ENCODE measurements at regions not wholly inside any gene's neighbourhood (a gene's known extent, or its start where the extent isn't known, plus 50 kb on each side); places are given as distances from the start of the nearest gene placed in this dataset.

DNA sequence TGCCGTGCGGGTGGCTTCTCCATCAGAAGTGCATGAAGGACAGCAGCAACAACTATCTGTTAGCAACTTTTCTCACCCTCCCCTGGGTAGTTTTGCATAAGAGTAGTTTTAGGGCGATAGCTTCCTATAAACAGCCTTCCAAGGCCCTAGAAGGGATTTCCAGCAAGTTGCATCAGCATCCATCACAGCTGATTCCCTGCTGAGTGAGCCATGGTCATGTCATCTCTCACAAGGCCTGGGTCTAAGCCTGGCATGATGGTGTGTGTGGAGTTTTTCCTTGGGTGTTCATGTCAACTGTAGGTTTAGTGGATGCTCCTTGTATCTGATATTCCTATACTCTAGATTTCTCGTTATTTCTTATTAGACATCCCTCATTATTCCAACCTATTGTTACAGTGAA is 2324.7 kb upstream of the AGA start:
- TF ChIP-seq POLR2A (IDR thresholded peaks at IDR 0.05) = no peak
- TF ChIP-seq, protein P1, sequence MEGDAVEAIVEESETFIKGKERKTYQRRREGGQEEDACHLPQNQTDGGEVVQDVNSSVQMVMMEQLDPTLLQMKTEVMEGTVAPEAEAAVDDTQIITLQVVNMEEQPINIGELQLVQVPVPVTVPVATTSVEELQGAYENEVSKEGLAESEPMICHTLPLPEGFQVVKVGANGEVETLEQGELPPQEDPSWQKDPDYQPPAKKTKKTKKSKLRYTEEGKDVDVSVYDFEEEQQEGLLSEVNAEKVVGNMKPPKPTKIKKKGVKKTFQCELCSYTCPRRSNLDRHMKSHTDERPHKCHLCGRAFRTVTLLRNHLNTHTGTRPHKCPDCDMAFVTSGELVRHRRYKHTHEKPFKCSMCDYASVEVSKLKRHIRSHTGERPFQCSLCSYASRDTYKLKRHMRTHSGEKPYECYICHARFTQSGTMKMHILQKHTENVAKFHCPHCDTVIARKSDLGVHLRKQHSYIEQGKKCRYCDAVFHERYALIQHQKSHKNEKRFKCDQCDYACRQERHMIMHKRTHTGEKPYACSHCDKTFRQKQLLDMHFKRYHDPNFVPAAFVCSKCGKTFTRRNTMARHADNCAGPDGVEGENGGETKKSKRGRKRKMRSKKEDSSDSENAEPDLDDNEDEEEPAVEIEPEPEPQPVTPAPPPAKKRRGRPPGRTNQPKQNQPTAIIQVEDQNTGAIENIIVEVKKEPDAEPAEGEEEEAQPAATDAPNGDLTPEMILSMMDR (IDR thresholded peaks at IDR 0.05) = no peak
- intact Hi-C loops (cut with DNase I; ENCODE audit: low total_unique reads) = no loop called here
- H3K4me3 ChIP-seq (ENCODE audit: low read depth, poor library complexity, severe bottlenecking) = no peak overlapping the region
- WGBS, 2 donors = 84 to 86% methylated on average over 4 of the region's 4 CpGs
- no peak for DNase-seq (ENCODE audit: low spot score in 2 of 2)

DNA sequence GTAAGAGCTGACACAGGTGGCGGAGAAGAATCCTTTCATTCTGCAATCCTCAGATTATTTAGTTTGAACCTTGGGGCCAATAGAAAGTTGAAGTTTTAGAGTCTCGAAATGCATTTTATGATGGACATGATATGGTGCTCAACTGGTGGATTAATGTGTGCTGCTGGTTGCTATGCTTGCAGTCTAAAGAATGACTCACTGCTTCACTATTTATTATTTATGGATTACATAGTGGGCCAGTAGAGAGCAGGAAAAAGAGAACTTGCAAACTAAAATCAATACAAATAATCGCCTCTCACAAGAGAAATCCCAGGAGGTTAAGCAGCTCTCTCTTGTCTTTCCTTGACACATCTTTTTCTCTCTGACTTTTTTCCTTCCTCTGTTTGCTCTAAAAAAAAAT is 2326.8 kb upstream of the AGA start:
- intact Hi-C loops (cut with DNase I; ENCODE audit: low total_unique reads) = no loop called here
- TF ChIP-seq, protein P1 (IDR thresholded peaks at IDR 0.05) = no peak
- TF ChIP-seq POLR2A (IDR thresholded peaks at IDR 0.05) = no peak
- DNase-seq (ENCODE audit: low spot score in 2 of 2) = no peak
- no peak overlapping the region for H3K4me3 ChIP-seq (ENCODE audit: low read depth, poor library complexity, severe bottlenecking)
- 85 to 90% methylated on average over 3 of the region's 3 CpGs for WGBS, 2 donors

DNA sequence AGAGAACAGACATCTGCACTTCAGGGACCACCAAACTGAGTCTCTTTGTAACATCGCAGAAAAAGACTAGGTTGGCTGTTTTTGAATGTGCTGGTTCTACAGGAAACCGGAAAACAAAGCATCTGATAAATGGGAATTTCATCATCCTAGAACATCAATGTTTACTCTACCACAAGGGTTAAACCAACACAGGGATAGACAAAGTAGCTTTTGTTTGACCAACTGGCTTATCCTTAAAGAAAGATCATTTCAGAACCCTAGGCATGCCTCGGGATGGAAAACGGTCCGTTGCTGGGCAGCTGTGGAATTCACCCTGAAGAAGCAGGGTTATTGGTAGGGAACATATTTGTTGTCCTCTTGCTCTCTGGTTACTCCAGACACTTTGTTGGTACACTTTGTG is 2355.5 kb upstream of the AGA start:
- TF ChIP-seq, protein P1 (IDR thresholded peaks at IDR 0.05) = no peak
- TF ChIP-seq POLR2A (IDR thresholded peaks at IDR 0.05) = no peak
- DNase-seq (ENCODE audit: low spot score in 2 of 2) = no peak
- intact Hi-C loops (cut with DNase I; ENCODE audit: low total_unique reads) = no loop called here
- WGBS, 2 donors = 83 to 93% methylated on average over 5 of the region's 5 CpGs
- no peak overlapping the region for H3K4me3 ChIP-seq (ENCODE audit: low read depth, poor library complexity, severe bottlenecking)

DNA sequence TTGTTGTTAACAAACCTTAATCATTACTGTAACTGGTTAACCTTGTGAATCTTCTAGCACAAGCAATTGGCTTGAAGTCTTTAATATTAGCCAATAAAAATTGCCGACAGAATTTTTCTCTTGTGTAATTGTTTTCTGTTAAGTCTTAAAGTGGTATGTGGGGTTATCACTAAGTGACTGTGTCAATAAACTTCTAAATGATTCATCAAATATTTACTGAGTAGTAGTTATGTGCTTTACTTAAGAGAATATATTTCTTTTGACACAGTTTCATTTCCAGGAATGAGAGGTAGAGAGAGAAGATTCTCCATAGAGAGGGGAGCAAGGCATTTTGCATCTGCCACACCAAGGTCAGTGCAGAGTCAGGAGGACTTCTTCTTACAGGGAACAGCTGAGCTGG is 2361.6 kb upstream of the AGA start:
- TF ChIP-seq POLR2A (IDR thresholded peaks at IDR 0.05) = no peak
- TF ChIP-seq, protein P1 (IDR thresholded peaks at IDR 0.05) = no peak
- no peak for DNase-seq (ENCODE audit: low spot score in 2 of 2)
- intact Hi-C loops (cut with DNase I; ENCODE audit: low total_unique reads) = no loop called here
- H3K4me3 ChIP-seq (ENCODE audit: low read depth, poor library complexity, severe bottlenecking) = no peak overlapping the region
- WGBS, 2 donors = 56 to 79% methylated on average over 1 of the region's 1 CpG

DNA sequence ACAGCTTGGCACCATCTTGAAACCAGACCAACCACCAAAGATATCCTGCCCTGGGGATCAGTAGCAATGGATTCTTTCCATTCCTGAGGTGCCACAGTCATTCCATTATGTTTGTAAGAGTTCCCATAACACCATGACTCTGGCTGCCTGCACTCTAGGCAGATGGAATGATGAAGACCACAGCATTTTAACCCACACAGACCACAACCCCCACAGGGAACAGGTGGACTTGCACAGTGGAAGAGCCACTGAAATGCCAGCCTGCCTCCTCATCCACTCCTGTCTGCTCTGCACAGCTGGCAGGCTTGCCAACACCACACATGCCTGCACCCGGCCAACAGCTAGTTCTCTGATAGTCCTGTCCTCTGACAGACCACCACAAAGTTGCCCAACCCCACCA is 2362.2 kb upstream of the AGA start:
- H3K4me3 ChIP-seq (ENCODE audit: low read depth, poor library complexity, severe bottlenecking) = no peak overlapping the region
- no peak for DNase-seq (ENCODE audit: low spot score in 2 of 2)
- 67 to 83% methylated on average over 1 of the region's 1 CpG for WGBS, 2 donors
- intact Hi-C loops (cut with DNase I; ENCODE audit: low total_unique reads) = no loop called here
- no peak for TF ChIP-seq POLR2A (IDR thresholded peaks at IDR 0.05)
- TF ChIP-seq, protein P1 (IDR thresholded peaks at IDR 0.05) = no peak

DNA sequence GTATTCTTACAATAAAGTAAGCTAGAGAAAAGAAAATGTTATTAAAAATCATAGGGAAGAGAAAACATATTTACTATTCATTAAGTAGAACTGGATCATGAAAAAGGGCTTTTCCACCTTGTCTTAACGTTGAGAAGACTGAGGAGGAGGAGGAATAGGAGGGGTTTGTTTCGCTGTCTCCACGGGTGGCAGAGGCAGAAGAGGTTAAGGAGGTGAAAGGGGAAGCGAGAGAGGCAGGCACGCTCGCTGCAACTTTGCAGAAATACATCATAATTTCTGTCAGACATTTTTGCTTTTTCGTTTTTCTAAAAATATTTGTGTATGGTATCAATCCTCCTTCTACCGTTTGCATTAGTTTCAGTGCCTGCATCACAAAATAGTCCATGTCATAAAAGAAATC is 2375.1 kb upstream of the AGA start:
- no peak for TF ChIP-seq POLR2A (IDR thresholded peaks at IDR 0.05)
- TF ChIP-seq, protein P1 (IDR thresholded peaks at IDR 0.05) = no peak
- 75 to 76% methylated on average over 8 of the region's 8 CpGs for WGBS, 2 donors

More for the DNA sequence above, 2375.1 kb upstream of the AGA start:
- DNase-seq (ENCODE audit: low spot score in 2 of 2) = no peak
- intact Hi-C loops (cut with DNase I; ENCODE audit: low total_unique reads) = no loop called here
- no peak overlapping the region for H3K4me3 ChIP-seq (ENCODE audit: low read depth, poor library complexity, severe bottlenecking)
